NCI-H2171 treated with DMSO at 0.1 percent for 48 hours (cell line): ENCODE measurements at regions not wholly inside any gene's neighbourhood (a gene's known extent, or its start where the extent isn't known, plus 50 kb on each side); places are given as distances from the start of the nearest gene placed in this dataset.
A peak's percentile ranks its signal among the peaks of the same experiment; 100 is the strongest.

Experiments
- DNase-seq: peaks from one replicate; lab custom pipeline; 2025; lab: John Stamatoyannopoulos, UW

DNA sequence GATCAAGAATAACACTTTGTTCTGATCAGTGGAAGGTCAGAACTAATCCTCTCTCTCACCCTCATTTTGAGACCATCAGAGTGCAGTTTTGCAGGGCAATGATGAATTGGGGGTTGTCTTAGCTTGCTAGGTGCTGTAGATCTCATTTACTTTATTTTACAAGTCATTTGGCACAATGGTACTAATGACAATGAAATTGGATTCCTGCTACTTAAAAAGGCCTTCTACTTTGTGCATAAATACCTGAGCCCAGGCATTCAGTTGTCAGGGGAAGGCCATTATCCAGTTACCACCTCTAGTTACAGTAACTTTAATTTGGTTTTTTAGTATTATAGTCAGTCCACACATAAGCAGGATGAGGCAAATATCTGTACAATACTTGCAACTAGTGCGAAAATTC, 240.0 kb downstream of the HDGFL1 start:
- no peak for DNase-seq

DNA sequence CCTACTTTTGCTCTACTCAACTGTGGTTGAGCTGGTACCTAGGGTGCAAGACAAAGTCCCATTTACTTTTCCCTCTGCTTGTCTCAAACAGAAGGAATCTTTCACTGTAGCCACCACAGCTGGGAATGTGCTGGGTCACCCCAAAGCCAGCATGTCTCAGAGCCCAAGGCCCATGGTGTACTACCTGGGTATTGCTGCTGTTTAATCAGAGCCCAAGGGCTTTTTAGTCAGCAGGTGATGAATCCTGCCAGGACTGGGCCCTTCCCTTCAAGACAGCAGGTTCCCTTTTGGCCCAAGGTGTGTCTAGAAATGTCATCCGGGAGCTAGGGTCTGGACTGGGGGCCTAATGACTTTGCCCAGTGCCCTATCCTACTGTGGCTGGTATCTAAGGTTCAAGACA, 249.8 kb downstream of the HDGFL1 start:
- no peak for DNase-seq

DNA sequence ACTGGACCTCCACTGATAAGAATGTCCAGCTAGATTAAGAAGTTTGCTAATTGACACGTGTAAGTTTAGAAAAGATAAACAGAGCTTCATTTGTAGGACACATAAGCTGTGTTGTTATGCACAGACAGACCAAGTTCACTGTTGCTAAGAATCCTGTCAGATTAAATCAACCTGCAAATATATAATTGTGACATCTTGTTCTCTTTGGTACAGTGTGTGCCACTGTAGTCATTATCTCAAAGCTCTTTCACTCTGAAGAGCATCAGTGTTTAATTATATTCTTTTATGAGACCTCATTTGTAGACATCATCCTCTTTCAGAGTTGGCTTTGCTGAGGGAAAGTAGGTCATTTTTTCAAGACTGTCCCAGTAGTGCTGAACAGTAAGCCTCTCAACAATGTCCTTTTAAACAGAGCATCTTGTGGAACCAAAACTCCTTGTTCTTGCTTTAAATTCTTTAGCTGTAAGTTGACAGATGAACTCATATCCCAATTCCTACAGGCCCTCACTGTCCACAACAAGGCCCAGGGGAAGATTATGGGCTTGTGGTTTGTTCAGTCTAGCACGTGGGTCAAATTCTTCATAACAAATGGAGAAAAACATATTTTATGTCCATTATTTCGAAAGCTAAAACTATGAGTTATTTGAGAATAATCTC, 252.4 kb downstream of the HDGFL1 start:
- DNase-seq: no peak

DNA sequence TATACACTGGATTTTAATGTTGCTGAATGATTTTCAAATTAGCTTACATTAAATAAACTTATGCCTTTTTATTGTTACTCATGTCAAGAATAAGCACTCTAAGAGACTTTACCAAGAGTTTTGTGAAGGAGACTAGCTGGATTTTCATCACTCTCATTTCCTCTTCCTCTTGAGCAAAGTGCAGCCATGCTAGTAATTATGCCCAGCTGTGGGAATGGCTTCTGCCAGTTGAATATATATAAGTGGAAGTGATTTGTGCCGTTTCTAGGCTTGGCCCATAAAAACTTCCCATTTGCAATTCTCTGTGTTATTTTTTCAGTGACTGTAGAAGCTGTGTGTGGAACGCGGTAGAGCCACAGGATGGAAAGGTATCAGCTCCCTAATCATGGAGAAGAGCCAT, 255.8 kb downstream of the HDGFL1 start:
- no peak for DNase-seq

GRCh38 chr6:22826961-22827360, 257.6 kb downstream of the HDGFL1 start:
- no peak for DNase-seq

DNA sequence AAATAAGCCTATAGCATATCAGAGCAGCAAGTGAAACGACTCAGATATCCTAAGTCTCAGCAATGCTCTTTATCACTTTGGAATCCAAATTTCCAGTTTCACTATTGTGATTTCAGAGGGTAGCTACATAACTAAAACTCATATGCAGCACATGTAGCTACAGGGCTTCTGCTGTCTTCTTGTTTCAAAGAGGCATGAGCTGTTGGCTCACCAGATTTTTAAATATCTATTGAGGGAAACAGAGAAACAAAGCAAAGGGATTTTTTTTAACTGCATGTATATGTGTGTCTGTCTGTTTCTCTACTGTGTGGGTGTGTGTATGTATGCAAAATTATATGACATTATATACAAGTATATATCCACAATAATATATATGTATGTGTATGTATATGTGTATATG, 258.4 kb downstream of the HDGFL1 start:
- no peak for DNase-seq

DNA sequence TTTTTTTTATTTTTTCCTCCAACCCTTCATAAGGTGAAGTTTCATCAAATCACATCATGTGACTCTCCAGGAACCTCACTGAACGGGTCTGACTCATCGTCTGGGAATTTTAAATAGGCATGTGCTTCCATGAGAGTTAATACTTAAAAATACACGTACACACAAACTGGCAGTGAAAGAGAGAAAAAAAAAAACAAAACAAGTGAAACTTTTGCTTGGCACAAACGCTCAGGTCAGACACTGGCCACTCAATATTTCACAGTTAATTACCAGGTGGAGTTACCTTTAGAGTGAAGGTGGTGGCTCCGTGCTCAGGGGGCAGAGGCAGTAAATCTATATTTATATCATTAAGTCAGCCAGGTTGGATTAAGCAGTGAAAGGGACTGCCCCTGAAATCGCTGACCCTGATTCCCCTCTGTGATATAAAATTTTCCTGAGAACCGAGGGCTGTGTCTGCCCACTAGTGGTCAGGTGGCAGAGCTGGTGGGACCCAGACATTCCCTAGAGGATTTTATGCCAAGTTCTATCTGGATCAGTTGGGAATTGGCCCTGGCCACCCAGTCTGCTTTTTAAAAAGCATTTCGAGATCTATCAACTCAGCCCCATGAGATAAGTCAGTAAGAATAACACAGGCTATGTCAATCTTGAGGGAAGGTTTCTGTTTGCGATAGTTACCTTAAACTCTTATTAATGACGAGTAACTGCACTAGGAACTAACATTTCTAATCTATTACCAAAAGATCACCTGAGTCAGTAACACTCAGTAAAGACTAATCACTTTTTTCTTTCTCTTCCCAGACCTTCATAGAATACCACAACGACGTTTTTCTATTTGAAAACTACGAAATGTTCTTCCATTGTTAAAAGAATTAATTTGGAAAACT, 259.1 kb downstream of the HDGFL1 start:
- peak; percentile 37 for DNase-seq

DNA sequence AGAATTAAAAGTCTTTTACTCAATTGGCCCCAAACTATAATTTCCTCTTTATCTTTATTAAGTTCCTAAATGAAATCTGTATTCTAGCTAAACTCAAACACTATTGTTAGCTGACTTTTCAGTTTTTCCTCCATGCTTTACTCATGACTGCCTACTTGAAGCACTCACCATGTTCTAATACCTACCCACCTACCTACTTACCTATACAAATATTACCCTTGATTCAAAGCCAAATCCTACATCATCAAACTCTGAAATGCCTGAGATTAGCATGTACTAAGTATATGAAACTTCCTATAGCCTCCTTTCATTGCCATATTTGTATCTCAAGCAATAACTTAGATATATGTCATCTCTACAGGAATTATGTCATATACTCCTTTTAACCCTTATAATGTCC, 259.7 kb downstream of the HDGFL1 start:
- no peak for DNase-seq

DNA sequence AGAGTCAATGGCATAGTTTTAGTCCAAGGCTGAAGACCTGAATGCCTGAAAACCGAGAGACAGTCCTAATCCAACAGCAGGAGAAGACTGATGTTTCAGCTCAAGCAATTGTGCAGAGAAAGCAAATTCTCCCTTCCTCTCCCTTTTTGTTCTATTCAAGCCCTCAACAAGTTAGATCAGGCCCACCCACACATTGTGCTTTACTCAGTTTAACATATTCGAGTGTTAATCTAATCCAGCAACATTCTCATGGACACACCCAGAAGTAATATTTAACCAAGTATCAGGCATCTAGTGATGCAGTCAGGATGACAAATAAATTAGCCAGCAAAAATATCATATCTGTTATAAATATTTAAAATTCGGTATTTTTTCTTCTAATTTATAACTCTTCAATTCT, 261.1 kb downstream of the HDGFL1 start:
- no peak for DNase-seq

DNA sequence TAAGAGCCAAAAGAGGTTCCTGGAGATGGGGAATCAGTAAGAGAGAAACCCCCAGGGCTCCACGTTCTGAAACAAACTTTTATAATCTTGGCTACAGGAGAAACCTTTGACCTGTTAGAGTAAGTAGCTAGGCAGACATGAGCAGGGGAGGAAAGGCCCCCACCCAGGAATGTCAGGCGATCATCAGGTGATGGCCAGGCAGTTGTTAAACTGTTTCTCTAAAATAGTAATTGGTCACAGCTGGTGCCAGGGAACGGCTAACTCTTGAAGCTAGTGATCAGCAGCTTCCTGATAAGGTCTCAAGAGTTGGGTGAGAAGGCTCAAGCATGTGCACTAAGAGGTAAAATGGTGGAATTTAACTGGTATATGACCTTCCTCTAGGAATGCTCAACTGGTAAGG, 263.8 kb downstream of the HDGFL1 start:
- DNase-seq: no peak

DNA sequence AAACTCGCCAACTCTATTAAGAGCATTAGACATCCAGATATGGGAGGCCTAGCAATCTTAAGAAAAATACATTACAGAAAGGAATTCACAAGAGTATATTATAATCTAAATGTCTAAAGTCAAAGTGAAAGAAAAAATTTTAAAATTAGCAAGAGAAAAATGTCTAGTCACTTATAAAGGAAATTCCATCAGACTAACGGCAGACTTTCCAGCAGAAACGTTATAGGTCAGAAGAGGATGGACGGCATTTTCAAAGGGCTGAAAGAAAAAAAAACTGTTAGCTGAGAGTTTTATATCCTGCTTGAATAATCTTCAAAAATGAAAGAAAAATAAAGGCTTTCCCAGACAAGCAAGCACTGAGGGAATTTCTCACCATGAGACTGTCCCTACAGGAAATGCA, 269.0 kb downstream of the HDGFL1 start:
- DNase-seq: peak; percentile 6

DNA sequence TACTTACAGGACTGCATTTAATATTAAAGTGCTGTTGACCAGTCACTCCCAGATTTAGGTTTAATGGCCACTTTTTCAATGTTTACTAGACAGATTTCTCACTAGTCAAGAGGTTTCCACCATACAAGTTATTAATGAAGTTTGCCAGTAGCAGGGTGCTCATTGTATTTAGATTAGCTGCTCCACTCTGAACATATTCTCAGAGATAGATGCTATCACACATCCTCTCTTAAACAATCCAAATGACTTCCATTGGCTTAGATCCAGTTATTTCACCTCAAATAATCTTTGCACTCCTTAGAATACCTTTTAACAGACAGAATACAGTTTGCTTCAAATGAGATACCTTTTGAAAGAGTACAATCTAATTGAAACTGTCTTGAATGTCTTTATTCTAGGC, 276.1 kb downstream of the HDGFL1 start:
- no peak for DNase-seq

GRCh38 chr6:22848121-22848520, 278.8 kb downstream of the HDGFL1 start:
- no peak for DNase-seq

DNA sequence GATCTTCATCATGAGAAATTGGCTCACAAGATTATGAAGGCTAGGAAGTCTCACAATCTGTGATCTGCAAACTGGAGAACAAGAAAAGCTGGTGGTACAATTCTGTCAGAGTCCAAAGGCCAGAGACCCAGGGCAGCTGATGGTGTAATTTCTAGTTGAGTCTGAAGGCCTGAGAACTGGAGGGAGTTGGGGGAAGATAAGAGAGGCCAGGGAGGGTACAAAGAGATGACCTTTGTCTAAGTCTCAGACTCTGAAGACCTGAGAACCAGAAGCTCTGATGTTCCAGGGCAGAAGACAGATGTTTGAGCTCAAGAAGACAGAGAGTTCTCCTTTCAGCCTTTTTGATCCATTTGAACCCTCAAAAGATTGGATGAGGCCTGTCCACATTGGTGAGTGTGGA, 280.6 kb downstream of the HDGFL1 start:
- no peak for DNase-seq

DNA sequence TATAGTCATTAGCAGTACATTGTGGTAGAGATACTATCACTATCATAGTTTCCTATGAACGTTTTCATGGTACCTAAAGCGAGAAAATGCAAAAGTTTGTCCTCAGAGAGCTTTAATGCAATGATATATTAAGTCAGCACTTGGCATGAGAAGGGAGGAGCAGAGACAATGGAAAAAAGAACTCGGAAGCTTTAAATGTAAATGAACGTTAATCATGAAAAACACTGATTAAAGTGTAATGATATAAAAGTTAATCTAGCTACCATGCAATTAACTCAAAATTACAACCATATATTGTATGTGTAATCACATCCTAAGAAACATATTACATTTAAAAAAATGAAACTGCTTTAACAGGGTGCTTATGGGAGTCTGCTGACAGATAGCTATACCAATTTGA, 282.7 kb downstream of the HDGFL1 start:
- DNase-seq: no peak

- peak; percentile 14 for DNase-seq
These were observed 304.3 kb downstream of the HDGFL1 start for GRCh38 chr6:22873513-22874136.

- no peak for DNase-seq
These were observed 306.5 kb downstream of the HDGFL1 start for GRCh38 chr6:22875845-22876244.

DNA sequence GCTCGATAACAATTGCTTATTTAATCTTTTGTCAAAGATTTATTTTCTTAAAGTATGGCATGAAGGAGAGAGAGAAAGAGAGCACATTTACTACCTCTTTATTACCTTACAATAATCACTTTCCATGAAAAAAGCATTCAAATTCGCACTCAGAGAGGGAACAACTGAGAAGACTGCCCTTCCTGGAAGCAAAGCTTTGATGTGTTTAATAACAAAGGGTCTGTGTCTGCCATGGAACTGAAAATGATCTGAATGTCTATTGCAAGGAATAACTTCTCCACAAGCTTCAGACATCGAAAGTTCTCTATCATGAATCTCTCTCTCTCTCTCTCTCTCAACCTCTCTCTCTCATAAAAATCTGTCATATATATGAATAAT, 308.9 kb downstream of the HDGFL1 start:
- no peak for DNase-seq

DNA sequence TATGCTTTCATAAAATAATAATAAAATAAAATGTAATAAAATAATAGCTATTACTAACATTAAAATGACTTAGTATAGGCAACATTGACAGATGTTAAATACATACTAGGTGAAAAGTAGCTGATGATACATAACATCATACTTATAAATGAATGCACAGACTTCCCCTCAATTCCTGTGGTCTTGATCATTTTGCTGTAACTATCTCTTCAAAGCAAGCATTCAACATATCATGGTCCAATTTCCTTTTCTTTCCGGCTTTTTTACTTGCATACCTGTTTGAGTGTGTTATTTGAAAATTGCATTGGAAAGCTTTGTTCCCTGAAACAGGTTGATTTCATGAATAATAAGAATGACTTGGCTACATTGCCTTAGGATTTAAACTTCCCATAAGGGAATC, 309.3 kb downstream of the HDGFL1 start:
- DNase-seq: no peak

DNA sequence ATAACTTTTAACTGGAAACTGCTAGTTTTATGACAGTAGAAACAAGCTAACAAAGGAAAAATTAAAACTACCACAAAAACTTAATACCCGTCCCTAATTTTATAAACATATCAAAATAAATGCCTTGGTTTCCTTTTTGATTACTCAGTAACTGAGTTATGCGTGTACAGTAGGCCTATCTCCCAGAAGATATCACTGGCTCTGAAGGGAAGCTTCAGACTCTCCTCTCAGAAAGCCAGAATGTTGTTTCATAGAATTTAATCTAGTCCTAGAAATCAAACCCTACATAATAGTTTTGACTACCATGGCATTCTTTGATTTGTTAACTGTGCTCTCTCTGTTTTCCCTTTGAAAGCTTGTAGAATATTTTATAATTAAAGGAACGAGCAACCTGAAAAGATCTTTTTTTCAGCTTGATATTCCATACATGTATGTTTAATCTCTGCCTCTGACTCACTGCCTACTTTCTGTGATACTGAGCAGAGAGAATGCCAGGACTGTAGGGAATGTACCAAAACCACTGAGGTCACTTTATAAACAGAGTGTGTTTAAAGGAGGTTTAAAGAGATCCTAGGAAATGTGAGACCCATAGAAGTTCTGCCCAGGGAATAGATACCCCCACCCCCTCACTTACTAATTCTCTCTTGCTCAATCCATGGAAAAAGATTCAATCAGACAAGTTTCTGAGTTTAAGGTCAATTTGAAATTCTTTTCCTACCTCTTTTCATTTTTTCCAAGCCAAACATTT, 311.5 kb downstream of the HDGFL1 start:
- no peak for DNase-seq

DNA sequence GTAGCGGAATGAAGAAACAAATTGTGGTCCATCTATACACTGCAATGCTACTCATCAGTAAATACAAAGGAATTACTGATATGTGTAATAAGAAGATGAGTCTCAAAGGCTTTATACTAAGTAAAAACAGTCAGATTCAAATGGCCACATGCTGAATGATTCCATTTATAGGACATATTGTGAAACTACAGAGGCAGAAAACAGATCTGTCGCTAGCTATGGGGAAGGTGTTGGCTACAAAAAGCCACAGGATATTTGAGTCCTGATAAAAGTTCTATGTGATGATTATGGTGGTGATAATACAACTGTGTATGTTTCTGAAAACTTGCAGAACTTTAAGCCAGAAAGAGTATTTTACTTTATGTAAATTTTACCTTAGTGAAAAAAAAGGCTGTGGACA, 313.2 kb downstream of the HDGFL1 start:
- no peak for DNase-seq

- no peak for DNase-seq
These were observed 313.8 kb downstream of the HDGFL1 start for GRCh38 chr6:22883061-22883717.
